Esophagus (tissue), 2 donors: ENCODE measurements at regions not wholly inside any gene's neighbourhood (a gene's known extent, or its start where the extent isn't known, plus 50 kb on each side); places are given as distances from the start of the nearest gene placed in this dataset.
"Not testable (repeated sequence)": the region's sequence is repeated elsewhere in the genome, so short reads cannot be mapped to it uniquely, and the experiment has no call there.

Experiments
- H3K27ac ChIP-seq, 2 donors: one replicate each; pipeline ENCODE4 v1.5.1; 2013; ENCODE audit warnings: low read depth in 2 of 2, mild to moderate bottlenecking in 2 of 2, inconsistent platforms in 1 of 2, low read length in 1 of 2, moderate library complexity in 1 of 2
- H3K27me3 ChIP-seq, 2 donors: one replicate each; pipeline ENCODE4 v1.6.1; 2013; ENCODE audit warnings: low read length in 2 of 2, control low read depth in 1 of 2, mild to moderate bottlenecking in 1 of 2; ENCODE audit not compliant: insufficient read depth in 2 of 2, control insufficient read depth in 1 of 2
- H3K36me3 ChIP-seq, 2 donors: one replicate each; pipeline ENCODE4 v1.6.1; 2013; ENCODE audit warnings: low read length in 1 of 2; ENCODE audit not compliant: control insufficient read depth in 2 of 2, insufficient read depth in 2 of 2
- H3K4me1 ChIP-seq, 2 donors: one replicate each; pipeline ENCODE4 v1.6.1; 2013; ENCODE audit warnings: low read length in 1 of 2; ENCODE audit not compliant: control insufficient read depth in 2 of 2, insufficient read depth in 2 of 2
- H3K4me3 ChIP-seq, 2 donors: one replicate each; pipeline ENCODE4 v1.5.1; 2013; ENCODE audit warnings: low read length in 2 of 2, mild to moderate bottlenecking in 2 of 2, low read depth in 1 of 2, moderate library complexity in 1 of 2
- H3K9me3 ChIP-seq, 2 donors: one replicate each; pipeline ENCODE4 v1.6.1; 2013; ENCODE audit warnings: mild to moderate bottlenecking in 2 of 2, low read depth in 1 of 2, low read length in 1 of 2, moderate library complexity in 1 of 2; ENCODE audit not compliant: control insufficient read depth in 2 of 2, insufficient read depth in 1 of 2
- whole genome bisulfite sequencing, 2 donors: extraction: QIAGEN DNeasy Blood & Tissue Kit; methylation state at CpG; one replicate each; pipeline ENCODE4 v1.1.7; 2013; 5-methylcytosine and 5-hydroxymethylcytosine counted together
- donor health status: healthy with polysubstance abuse.
- donor health status: Bipolar disorder and iron deficiency.

DNA sequence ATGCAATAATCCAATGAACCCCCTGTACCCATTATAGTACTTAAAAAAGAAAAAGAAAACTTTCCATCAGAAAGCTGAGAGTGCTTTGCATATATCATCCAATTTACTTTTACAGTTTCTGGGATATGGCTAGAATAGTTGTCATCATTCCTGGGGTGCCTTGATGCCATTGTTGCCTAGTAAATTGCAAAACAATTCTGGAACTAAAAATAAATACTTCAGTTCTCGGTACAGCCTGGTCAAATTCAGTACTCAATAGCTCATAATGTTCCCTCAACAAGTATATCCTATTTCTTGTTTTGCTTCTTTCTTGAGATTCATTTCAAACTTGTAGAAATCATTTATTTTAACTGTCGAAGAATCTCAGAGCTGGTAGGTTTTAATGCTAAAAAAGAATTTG lies 334.7 kb upstream of the MDFIC2 start:
- Histone ChIP-seq H3K4me3 (no peak overlapping the region), H3K9me3 (no peaks in the 10 kb centered on the region), H3K27ac (no peak overlapping the region), H3K27me3 (no peaks in the 10 kb centered on the region), H3K4me1 (no peaks in the 10 kb centered on the region), H3K36me3 (no peaks in the 10 kb centered on the region)
- WGBS, 2 donors: 73 to 78% methylated on average over 2 of the region's 2 CpGs

DNA sequence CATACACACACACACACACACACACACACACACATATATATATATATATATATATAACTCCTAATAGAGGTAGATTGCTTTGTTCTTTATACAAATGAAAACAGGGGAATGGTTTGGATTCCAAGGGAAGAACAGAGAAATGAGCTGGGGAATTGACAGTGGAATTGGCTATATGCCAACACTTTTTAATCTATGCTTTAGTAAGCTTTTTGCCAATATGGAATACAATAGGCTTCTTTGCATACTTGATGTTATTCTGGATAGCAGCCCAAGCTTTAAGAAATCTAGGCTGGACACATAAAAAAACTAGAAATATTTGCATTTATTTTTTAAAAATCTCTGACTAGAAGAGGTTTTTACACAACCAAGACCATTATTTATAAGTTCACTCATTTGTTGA lies 334.2 kb upstream of the MDFIC2 start:
- Histone ChIP-seq H3K27me3 (no peaks in the 10 kb centered on the region), H3K27ac (no peak overlapping the region), H3K4me1 (no peaks in the 10 kb centered on the region), H3K4me3 (no peak overlapping the region), H3K36me3 (no peaks in the 10 kb centered on the region), H3K9me3 (no peaks in the 10 kb centered on the region)

DNA sequence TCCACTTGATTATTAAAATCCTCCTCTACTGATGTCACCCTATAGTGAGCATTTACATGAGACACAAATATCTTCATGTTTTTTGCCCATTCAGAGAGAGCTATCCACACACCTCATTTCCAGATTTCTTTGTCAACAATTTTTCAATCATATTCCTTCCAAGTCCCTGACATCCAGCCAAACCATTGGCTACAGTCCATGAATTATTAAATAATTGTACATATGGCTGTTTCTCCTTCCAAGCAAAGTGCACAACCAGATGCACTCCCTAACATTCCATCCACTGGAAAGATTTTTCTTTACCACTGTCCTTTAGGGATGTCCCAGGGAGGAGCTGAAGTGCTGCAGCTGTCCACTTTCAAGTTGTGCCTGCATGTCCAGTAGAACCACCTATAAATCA lies 328.0 kb upstream of the MDFIC2 start:
- Histone ChIP-seq H3K9me3 (no peaks in the 10 kb centered on the region), H3K4me1 (no peaks in the 10 kb centered on the region), H3K27me3 (no peaks in the 10 kb centered on the region), H3K27ac (no peak overlapping the region), H3K36me3 (no peaks in the 10 kb centered on the region), H3K4me3 (no peak overlapping the region)

DNA sequence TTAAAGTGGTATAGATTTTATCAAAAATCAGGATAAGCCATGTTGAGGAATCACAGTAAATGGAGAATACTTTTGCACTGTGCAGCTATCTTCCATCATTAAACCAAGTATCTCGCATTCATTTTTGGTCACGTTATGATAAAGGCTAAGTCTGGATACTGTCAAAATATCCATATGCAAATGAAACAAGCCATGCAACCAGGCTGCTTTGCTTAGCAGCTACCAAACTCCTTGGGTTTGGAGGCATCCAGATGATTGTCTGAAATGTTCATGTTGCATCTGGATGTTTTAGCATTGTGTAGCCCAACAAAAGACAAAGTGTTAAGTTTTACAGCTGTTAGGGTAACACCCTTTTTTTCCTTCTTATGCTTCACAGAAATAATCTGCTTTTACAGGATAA lies 322.9 kb upstream of the MDFIC2 start:
- H3K27me3 ChIP-seq: no peaks in the 10 kb centered on the region
- no peak overlapping the region for H3K4me3 ChIP-seq
- H3K9me3 ChIP-seq: no peaks in the 10 kb centered on the region
- WGBS, 2 donors: 42 to 47% methylated on average over 2 of the region's 2 CpGs
- no peaks in the 10 kb centered on the region for H3K4me1 ChIP-seq
- no peak overlapping the region for H3K27ac ChIP-seq
- H3K36me3 ChIP-seq: no peaks in the 10 kb centered on the region

DNA sequence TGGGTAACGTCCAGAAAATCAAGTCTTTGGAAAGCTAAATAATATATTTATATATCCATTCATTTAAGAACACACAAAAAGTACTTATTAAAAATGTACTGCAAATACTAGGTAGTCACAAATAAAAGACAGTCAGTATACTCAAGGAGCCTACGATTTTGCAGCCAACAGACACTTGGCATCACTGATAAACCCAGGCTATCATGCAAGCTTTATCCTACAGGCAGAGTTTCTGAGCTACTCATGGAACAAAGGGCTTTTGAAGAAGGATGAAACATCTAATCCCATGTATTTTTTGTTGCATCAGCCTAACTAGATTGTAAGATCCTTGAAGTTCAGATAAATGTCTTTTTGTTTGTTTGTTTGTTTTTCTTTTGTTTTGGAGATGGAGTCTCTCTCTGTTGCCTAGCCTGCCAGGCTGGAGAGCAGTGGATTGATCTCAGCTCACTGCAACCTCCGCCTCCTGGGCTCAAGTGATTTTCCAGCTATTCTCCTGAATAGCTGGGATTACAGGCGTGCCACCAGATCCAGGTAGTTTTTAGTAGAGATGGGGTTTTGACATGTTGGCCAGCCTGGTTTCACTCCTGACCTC lies 319.4 kb upstream of the MDFIC2 start:
- 62 to 66% methylated on average over 4 of the region's 4 CpGs for WGBS, 2 donors
- H3K4me3 ChIP-seq: no peak overlapping the region

DNA sequence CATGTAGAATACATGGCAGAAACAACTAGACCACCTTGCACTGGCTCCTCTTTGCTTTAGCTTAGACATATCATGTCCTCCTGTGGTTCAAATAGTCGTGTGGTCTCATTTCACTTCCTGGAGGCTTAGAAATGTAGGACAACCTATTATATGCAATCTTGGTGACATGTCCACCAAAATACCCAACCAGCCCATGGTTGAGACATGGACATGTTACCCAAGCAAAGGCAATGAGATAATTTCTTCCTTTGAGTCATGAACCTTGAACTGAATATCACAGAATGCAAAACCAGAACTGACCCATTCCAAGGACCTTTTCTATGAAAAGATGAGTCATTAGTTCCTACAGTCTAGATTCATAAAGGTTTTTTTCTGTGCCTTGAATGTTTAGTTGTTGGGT lies 309.0 kb upstream of the MDFIC2 start:
- 66 to 83% methylated on average over 1 of the region's 1 CpG for WGBS, 2 donors
- no peaks in the 10 kb centered on the region for H3K4me1 ChIP-seq
- no peaks in the 10 kb centered on the region for H3K36me3 ChIP-seq
- H3K4me3 ChIP-seq: no peak overlapping the region
- H3K27me3 ChIP-seq: no peaks in the 10 kb centered on the region
- no peak overlapping the region for H3K27ac ChIP-seq
- H3K9me3 ChIP-seq: no peaks in the 10 kb centered on the region

More for the DNA sequence above, 319.4 kb upstream of the MDFIC2 start:
- Histone ChIP-seq H3K4me1 (no peaks in the 10 kb centered on the region), H3K9me3 (no peaks in the 10 kb centered on the region), H3K27ac (no peak overlapping the region), H3K27me3 (no peaks in the 10 kb centered on the region), H3K36me3 (no peaks in the 10 kb centered on the region)

DNA sequence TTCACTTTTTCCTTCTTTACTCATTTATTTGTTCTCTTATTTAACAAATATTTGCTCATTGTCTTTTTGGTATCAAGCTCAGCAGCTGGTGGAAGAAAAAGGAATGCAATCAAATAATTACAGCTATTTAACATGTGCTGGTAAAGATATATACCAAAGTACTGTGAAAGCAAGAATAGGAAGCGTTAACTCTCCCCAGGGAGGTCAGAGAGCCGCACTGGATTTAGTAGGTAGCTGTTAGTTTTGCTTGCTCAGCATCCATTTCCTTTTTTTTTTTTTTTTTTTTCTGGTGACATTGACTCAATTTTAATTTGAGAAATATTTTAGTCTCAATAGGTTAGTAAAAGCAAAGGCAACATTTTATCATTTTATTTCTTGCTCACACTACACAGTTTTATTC lies 308.5 kb upstream of the MDFIC2 start:
- no peaks in the 10 kb centered on the region for H3K36me3 ChIP-seq
- H3K27me3 ChIP-seq: no peaks in the 10 kb centered on the region
- H3K27ac ChIP-seq: no peak overlapping the region
- no peak overlapping the region for H3K4me3 ChIP-seq
- H3K4me1 ChIP-seq: no peaks in the 10 kb centered on the region
- H3K9me3 ChIP-seq: no peaks in the 10 kb centered on the region
- WGBS, 2 donors: 67 to 86% methylated on average over 2 of the region's 2 CpGs

DNA sequence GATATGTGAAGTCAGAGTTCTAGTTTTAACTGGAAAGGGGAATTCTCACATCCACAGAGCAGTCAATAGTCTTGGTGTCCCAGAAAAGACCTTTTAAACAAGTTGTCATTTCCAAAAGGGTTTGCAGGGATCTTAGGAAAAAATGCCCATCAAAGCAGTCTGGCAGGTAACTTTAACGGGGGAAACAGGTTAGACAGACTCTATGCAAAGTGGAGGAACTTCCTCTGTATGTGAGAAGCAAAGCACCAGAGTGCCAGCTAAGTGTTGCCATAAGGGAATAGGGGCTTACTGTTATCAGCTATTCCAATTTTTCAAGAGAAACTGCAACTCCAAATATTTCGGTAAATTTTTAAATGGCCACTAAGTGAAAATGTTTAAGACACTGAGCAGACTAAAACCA lies 307.9 kb upstream of the MDFIC2 start:
- Histone ChIP-seq H3K27me3 (no peaks in the 10 kb centered on the region), H3K27ac (no peak overlapping the region), H3K9me3 (no peaks in the 10 kb centered on the region), H3K36me3 (no peaks in the 10 kb centered on the region), H3K4me1 (no peaks in the 10 kb centered on the region), H3K4me3 (no peak overlapping the region)
- WGBS, 2 donors: 39 to 41% methylated on average over 2 of the region's 2 CpGs

DNA sequence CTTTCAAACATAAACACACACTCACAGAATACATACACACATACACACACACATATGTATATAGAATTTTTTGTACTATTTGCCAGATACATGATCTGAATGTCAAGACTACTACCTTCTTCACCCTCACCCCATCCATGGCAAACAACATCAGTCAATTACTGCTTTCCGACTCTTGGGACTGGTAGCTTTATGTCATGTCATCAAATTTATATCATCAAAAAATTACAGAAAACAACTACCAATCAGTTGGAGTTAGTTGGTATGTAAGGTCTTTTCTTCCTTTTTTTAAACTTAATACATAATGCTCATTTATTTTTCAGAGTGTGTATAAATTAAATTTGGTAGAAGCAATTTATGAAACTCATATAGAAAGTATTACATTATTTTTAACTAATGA lies 305.7 kb upstream of the MDFIC2 start:
- no peaks in the 10 kb centered on the region for H3K27me3 ChIP-seq
- no peaks in the 10 kb centered on the region for H3K36me3 ChIP-seq
- no peaks in the 10 kb centered on the region for H3K9me3 ChIP-seq
- H3K27ac ChIP-seq: no peak overlapping the region
- H3K4me3 ChIP-seq: no peak overlapping the region
- 90 to 96% methylated on average over 1 of the region's 1 CpG for WGBS, 2 donors
- no peaks in the 10 kb centered on the region for H3K4me1 ChIP-seq

DNA sequence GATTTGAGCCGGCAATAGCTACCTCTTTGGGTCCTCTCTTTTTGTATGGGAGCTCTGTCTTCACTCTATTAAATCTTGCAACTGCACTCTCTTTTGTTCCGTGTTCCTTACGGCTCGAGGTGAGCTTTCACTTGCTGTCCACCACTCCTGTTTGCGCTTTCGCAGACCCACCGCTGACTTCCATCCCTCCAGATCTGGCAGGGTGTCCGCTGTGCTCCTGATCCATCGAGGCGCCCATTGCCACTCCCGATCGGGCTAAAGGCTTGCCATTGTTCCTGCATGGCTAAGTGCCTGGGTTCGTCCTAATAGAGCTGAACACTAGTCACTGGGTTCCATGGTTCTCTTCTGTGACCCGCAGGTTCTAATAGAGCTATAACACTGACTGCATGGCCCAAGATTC lies 304.9 kb upstream of the MDFIC2 start:
- not testable (repeated sequence) for H3K4me1 ChIP-seq

More for the DNA sequence above, 304.9 kb upstream of the MDFIC2 start:
- H3K4me3 ChIP-seq, H3K36me3 ChIP-seq, H3K27me3 ChIP-seq, H3K27ac ChIP-seq, H3K9me3 ChIP-seq: not testable (repeated sequence)
- WGBS, 2 donors: 88 to 90% methylated on average over 14 of the region's 14 CpGs
